GM13976 (cell line): ENCODE measurements at regions not wholly inside any gene's neighbourhood (a gene's known extent, or its start where the extent isn't known, plus 50 kb on each side); places are given as distances from the start of the nearest gene placed in this dataset.

Experiments used
- DNase-seq: peaks from one replicate; pipeline ENCODE4 v3.0.0; 2012; ENCODE audit warnings: low spot score
- CTCF ChIP-seq: IDR thresholded peaks from 2 replicates; pipeline ENCODE4 v1.5.1; 2012; ENCODE audit warnings: borderline replicate concordance, mild to moderate bottlenecking; ENCODE audit not compliant: insufficient read depth; ENCODE audit errors: extremely low read depth, missing control alignments, control extremely low read depth
- in situ Hi-C: fragments of 300-500 bp; cut with MboI; formaldehyde crosslinking; loops from one replicate; pipeline ENCODE4 v1.12.0; 2022; ENCODE audit warnings: low sequenced_read_pairs, mixed read lengths, inconsistent platforms; ENCODE audit not compliant: unreplicated experiment

DNA sequence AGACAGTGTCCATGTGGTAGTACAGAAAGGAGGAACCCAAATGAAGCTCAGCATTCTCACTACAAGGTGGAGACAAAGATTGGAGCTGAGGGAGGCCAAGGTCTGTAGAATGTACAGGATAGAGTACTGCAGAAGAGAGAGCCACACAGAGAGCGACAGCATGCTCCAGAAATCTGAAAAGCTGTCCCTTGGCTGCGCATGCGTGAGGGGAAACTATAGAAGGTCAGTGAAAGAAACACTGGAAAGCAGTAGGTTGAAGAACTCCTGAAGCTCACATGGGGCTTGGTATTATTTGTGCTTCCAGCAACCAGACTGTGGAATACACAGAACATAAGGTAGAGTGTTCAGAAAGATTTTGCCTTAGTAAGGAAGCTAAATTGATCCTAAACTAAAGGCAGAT lies 142.5 kb downstream of the TXNL1 start:
- in situ Hi-C loops: no loop called here
- TF ChIP-seq CTCF: no peak
- no peak for DNase-seq

GRCh38 chr18:56493531-56493930 lies 144.9 kb downstream of the TXNL1 start:
- no peak for TF ChIP-seq CTCF
- in situ Hi-C loops: no loop called here
- DNase-seq: no peak

- no peak for TF ChIP-seq CTCF
- in situ Hi-C loops: no loop called here
- DNase-seq: no peak
Measured at GRCh38 chr18:56492136-56492535, 146.3 kb downstream of the TXNL1 start.

DNA sequence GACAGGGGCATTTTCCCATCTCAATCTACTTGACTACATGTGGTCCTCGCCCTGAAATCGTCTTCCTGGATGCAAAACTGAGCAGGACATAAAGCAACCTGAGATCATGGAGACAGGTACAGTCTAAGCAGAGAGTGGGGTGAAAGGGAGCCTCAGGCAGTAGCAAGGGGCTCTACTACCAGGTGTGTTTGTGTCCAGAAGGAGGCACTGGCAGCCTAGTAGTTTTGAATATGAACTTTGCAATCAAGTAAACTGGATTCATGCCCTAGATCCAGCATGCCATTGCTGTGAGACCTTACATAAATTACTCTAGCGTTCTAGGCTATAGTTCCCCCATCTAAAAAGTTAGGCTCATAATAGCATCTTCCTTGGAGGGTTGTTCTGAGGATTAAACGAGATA lies 147.4 kb downstream of the TXNL1 start:
- TF ChIP-seq CTCF: no peak
- in situ Hi-C loops: no loop called here
- no peak for DNase-seq

- TF ChIP-seq CTCF: no peak
- in situ Hi-C loops: no loop called here
- DNase-seq: no peak
Measured at GRCh38 chr18:56489893-56490292, 148.5 kb downstream of the TXNL1 start.

DNA sequence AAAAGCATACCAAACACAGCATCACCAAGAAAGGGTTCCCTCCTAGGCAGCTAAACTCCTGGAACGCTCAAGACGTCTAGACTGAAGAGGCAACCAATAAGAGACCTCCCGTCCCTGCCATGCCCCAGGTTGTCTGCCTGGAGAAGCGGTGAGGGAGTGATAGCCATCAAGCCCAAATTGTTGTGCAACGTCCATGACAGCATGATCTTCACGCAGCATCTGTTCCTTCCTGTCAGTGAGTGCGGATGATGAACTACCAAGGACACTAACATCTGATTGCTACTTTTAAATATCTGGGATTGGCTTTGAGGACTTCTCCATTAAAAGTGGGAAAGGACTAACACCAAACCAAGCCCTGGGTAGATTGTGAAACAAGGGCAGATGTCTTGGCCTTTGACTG lies 149.7 kb downstream of the TXNL1 start:
- no peak for TF ChIP-seq CTCF
- in situ Hi-C loops: no loop called here
- DNase-seq: no peak

DNA sequence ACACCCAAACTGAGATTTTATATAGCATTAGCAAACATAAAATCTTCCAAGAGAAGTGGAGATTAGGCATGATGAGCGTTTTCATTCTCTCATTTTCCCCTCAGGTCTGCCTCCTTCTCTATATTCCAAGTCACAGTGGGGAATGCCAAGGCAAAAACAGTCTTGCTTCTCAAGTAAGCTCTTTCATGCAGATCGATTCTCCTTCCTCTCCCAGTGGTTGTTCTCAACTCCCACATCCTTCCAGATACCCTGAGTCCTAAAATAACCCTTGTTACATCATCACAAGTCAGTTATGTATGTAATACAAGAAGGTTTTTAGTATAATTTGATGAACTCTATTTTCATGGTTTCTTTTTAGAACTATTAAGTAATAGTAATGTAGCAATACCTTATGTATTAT lies 150.6 kb downstream of the TXNL1 start:
- TF ChIP-seq CTCF: no peak
- in situ Hi-C loops: no loop called here
- DNase-seq: no peak
